Left lung (tissue), 4 donors: ENCODE measurements at regions not wholly inside any gene's neighbourhood (a gene's known extent, or its start where the extent isn't known, plus 50 kb on each side); places are given as distances from the start of the nearest gene placed in this dataset.

Source experiments
- ATAC-seq: fragments of 200-7000 bp; cut with Tn5 transposase; one replicate; pipeline ENCODE4 v1.9.1; 2020; ENCODE audit warnings: moderate library complexity
- DNase-seq, 4 donors: peaks; one replicate each; pipeline ENCODE4 v3.0.0-alpha.2; 2013 to 2020
- H3K27ac ChIP-seq, 2 donors: fragments of 200-600 bp; sonication (generic) in 1 of 2; one replicate each; pipeline versions ENCODE4 v1.5.0 to v1.8.0; 2020 to 2021
- H3K27me3 ChIP-seq, 2 donors: fragments of 200-600 bp; sonication (generic) in 1 of 2; one replicate each; pipeline versions ENCODE4 v1.5.0 to v1.8.0; 2020 to 2021
- H3K36me3 ChIP-seq, 2 donors: fragments of 200-600 bp; sonication (generic) in 1 of 2; one replicate each; pipeline versions ENCODE4 v1.5.0 to v1.8.0; 2020 to 2021
- H3K4me1 ChIP-seq, 2 donors: fragments of 200-600 bp; one replicate each; pipeline ENCODE4 v1.8.0; 2021
- H3K4me3 ChIP-seq, 2 donors: fragments of 200-600 bp; sonication (generic) in 1 of 2; one replicate each; pipeline versions ENCODE4 v1.5.0 to v1.8.0; 2020 to 2021; ENCODE audit warnings: mild to moderate bottlenecking in 1 of 2
- H3K9me3 ChIP-seq, 2 donors: fragments of 200-600 bp; sonication (generic) in 1 of 2; one replicate each; pipeline versions ENCODE4 v1.5.0 to v1.8.0; 2020 to 2021
- intact Hi-C, 2 donors: fragments of 100-400 bp; cut with DNase I; formaldehyde crosslinking; loops; one replicate each; pipeline versions ENCODE4 v1.11.2 to v1.14.2; 2022
- TF ChIP-seq, protein P1 (sequence below), 2 donors: fragments of 200-600 bp; sonication (generic) in 1 of 2; IDR thresholded peaks; one replicate each; pipeline versions ENCODE4 v1.5.0 to v1.8.0; 2021; ENCODE audit warnings: antibody characterized with exemption in 2 of 2
- donor health status: DM: no; HTN: yes; CAD: no.
- donor health status: DM: no; HTN: no; CAD: no.

- Histone ChIP-seq H3K4me3 (no peak overlapping the region), H3K27me3 (no peaks in the 10 kb centered on the region), H3K9me3 (no peaks in the 10 kb centered on the region), H3K27ac (no peak overlapping the region), H3K4me1 (no peaks in the 10 kb centered on the region), H3K36me3 (no peaks in the 10 kb centered on the region)
- ATAC-seq = no peak
- DNase-seq = peak in 1 of 4 donors; percentile 36
- TF ChIP-seq, protein P1, sequence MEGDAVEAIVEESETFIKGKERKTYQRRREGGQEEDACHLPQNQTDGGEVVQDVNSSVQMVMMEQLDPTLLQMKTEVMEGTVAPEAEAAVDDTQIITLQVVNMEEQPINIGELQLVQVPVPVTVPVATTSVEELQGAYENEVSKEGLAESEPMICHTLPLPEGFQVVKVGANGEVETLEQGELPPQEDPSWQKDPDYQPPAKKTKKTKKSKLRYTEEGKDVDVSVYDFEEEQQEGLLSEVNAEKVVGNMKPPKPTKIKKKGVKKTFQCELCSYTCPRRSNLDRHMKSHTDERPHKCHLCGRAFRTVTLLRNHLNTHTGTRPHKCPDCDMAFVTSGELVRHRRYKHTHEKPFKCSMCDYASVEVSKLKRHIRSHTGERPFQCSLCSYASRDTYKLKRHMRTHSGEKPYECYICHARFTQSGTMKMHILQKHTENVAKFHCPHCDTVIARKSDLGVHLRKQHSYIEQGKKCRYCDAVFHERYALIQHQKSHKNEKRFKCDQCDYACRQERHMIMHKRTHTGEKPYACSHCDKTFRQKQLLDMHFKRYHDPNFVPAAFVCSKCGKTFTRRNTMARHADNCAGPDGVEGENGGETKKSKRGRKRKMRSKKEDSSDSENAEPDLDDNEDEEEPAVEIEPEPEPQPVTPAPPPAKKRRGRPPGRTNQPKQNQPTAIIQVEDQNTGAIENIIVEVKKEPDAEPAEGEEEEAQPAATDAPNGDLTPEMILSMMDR (IDR thresholded peaks at IDR 0.05) = no peak
- intact Hi-C loops = no loop called here
These were observed 606.7 kb upstream of the LRRC4C start for GRCh38 chr11:42066113-42066512.

DNA sequence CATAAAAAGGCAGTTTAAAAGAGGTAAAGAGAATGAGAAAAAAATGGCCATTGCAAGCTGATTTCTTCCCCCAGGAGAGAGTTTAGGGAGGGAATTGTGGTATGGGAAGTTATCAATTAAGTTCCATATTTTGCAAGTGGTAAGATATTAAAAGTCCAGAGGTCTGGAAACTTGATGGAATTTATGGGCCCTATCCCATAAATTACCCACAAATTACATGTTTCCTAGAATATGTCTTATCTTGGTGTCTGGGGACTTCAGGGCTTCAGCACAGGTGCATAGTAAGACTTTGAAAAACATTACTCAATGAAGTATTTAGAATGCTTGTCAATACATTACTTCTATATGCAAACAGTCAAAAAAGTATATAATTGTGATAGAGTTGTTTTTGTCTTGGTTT lies 614.9 kb upstream of the LRRC4C start:
- H3K27ac ChIP-seq = no peak overlapping the region
- TF ChIP-seq, protein P1 (IDR thresholded peaks at IDR 0.05) = no peak
- no peak for ATAC-seq

GRCh38 chr11:42075180-42075579 lies 615.7 kb upstream of the LRRC4C start:
- H3K9me3 ChIP-seq = no peaks in the 10 kb centered on the region
- no peak overlapping the region for H3K27ac ChIP-seq
- intact Hi-C loops = no loop called here
- H3K27me3 ChIP-seq = no peaks in the 10 kb centered on the region
- ATAC-seq (no peak), DNase-seq (no peak)
- TF ChIP-seq, protein P1 (IDR thresholded peaks at IDR 0.05) = no peak
- H3K4me1 ChIP-seq = no peaks in the 10 kb centered on the region
- no peak overlapping the region for H3K4me3 ChIP-seq
- H3K36me3 ChIP-seq = no peaks in the 10 kb centered on the region

More for the DNA sequence above, 614.9 kb upstream of the LRRC4C start:
- Histone ChIP-seq H3K4me1 (no peaks in the 10 kb centered on the region), H3K27me3 (no peaks in the 10 kb centered on the region), H3K4me3 (no peak overlapping the region), H3K36me3 (no peaks in the 10 kb centered on the region), H3K9me3 (no peaks in the 10 kb centered on the region)
- intact Hi-C loops = no loop called here
- DNase-seq = no peak

GRCh38 chr11:42077794-42078193 lies 618.3 kb upstream of the LRRC4C start:
- TF ChIP-seq, protein P1 (IDR thresholded peaks at IDR 0.05) = no peak
- no peak overlapping the region for H3K27ac ChIP-seq

DNA sequence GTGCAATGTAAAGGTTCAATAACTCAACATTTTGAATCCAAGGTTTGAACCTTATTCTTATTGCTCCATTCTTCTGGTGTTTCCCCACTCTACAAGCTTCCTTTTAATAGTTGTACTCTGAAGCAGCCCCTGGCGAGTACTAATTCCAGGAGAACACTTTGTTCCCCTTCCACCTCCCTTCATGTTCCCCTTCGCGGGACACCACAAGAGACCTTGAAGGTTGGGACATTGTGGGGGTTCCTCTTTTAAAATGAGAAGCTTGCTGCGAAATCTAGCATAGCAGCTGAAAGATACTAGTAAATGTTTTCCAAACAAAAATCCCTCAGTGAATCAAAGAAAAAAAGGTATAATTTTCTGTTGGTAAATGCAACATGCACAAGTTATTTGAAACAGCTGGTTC lies 626.3 kb upstream of the LRRC4C start:
- H3K36me3 ChIP-seq = no peaks in the 10 kb centered on the region
- intact Hi-C loops = no loop called here
- H3K4me1 ChIP-seq = no peaks in the 10 kb centered on the region
- TF ChIP-seq, protein P1 (IDR thresholded peaks at IDR 0.05) = no peak
- no peak overlapping the region for H3K27ac ChIP-seq
- DNase-seq (no peak), ATAC-seq (no peak)
- no peaks in the 10 kb centered on the region for H3K27me3 ChIP-seq
- H3K4me3 ChIP-seq = no peak overlapping the region
- H3K9me3 ChIP-seq = no peaks in the 10 kb centered on the region

More at GRCh38 chr11:42077794-42078193, 618.3 kb upstream of the LRRC4C start:
- Histone ChIP-seq H3K36me3 (no peaks in the 10 kb centered on the region), H3K4me3 (no peak overlapping the region), H3K27me3 (no peaks in the 10 kb centered on the region), H3K9me3 (no peaks in the 10 kb centered on the region), H3K4me1 (no peaks in the 10 kb centered on the region)
- ATAC-seq = no peak
- intact Hi-C loops = no loop called here
- DNase-seq = no peak
